ENCODE measurements at regions not wholly inside any gene's neighbourhood (a gene's known extent, or its start where the extent isn't known, plus 50 kb on each side); places are given as distances from the start of the nearest gene placed in this dataset.

DNA sequence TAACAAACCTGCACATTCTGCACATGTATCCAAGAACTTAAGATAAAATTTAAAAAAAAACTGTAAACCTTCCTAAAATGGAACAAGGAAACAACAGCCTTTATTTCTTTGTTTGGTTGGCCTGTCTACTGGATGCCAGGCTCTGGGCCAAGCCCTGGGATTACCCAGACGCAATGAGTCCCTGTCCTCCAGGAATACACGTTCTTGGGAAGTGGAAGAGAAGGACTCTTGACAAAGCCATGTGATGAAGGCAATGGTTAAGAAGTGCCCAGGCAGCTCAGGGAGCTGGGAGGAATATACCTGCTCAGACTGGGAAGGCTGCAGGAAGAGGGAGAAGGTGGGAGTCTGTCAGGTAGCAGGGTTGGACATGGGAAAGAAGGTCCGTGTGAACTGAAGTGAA lies 115.4 kb downstream of the AXIN2 start:
- peak; percentile 12 to 67 for ATAC-seq
- DNase-seq: no peak
- Histone ChIP-seq H3K27me3 (ENCODE audit: low read depth) (no peaks in the 10 kb centered on the region), H3K9me3 (no peaks in the 10 kb centered on the region), H3K4me3 (no peak overlapping the region), H3K36me3 (no peaks in the 10 kb centered on the region), H3K27ac (no peak overlapping the region), H3K4me1 (no peaks in the 10 kb centered on the region)
- TF ChIP-seq CTCF (IDR thresholded peaks at IDR 0.05): no peak
- intact Hi-C loops (cut with DNase I): no loop called here

DNA sequence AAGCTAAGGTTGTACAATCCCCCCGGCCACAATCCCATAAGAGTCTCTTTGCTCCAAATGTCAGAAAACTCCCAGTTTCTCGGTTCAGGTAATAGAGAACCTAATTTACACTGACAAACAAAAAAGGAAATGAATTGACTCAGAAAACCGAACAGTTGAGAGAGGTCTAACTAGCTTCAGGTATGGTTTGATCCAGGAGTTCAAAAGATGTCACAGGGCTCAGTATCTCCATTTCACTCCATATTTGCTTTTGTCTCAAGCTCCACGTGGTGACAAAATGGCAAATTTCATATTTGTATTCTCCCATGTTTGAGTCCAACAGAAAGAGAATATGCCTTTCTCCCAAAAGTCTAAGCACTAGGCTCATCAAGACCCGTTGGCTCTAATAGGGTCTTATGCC lies 117.4 kb downstream of the AXIN2 start:
- Histone ChIP-seq H3K9me3 (no peaks in the 10 kb centered on the region), H3K36me3 (no peaks in the 10 kb centered on the region), H3K4me1 (no peaks in the 10 kb centered on the region), H3K27me3 (ENCODE audit: low read depth) (no peaks in the 10 kb centered on the region), H3K4me3 (no peak overlapping the region), H3K27ac (no peak overlapping the region)
- no peak for TF ChIP-seq CTCF (IDR thresholded peaks at IDR 0.05)
- ATAC-seq: no peak
- DNase-seq: no peak
- intact Hi-C loops (cut with DNase I): no loop called here

DNA sequence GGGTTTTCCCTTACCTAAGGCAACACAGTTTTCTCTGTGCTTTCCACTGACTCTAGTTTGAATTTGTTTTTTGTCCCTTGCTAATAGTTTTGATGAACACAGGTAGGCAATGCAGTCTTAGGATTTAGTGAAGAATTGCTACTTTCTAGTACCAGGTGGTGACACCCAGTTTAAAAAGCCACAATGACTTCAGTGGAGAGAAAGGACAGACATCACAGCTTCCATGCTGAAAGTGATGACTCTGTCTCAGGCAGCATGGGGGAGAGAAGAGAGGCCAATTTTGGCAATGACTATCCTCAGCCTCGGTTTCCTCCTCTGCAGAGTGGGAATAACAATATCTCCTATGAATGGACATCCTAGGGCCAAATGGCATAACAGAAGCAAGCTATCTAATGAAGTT lies 118.8 kb downstream of the AXIN2 start:
- no peak for TF ChIP-seq CTCF (IDR thresholded peaks at IDR 0.05)
- Histone ChIP-seq H3K9me3 (no peaks in the 10 kb centered on the region), H3K36me3 (no peaks in the 10 kb centered on the region), H3K27me3 (ENCODE audit: low read depth) (no peaks in the 10 kb centered on the region), H3K27ac (no peak overlapping the region), H3K4me1 (no peaks in the 10 kb centered on the region), H3K4me3 (no peak overlapping the region)
- no peak for ATAC-seq
- no peak for DNase-seq
- intact Hi-C loops (cut with DNase I): no loop called here

DNA sequence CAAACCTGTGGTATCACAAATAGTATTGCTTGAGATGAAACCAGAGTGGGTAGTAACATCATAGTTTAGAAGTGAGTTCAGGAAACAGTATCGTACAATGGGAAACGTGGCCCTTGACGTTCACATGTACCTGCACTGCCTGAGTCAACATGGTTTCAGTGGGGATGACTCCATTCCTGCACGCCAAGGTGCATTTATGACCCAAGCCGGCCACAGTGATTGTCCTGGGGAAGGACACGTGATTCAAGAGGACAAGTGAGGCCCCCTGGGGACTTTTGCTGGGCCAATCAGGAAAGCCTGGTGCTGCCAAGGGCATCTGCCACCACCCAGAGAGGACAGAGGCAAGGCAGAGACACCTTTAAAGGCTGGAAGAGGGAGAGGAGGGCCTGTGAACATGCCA lies 119.2 kb downstream of the AXIN2 start:
- Histone ChIP-seq H3K36me3 (no peaks in the 10 kb centered on the region), H3K27me3 (ENCODE audit: low read depth) (no peaks in the 10 kb centered on the region), H3K4me1 (no peaks in the 10 kb centered on the region), H3K4me3 (no peak overlapping the region), H3K27ac (no peak overlapping the region), H3K9me3 (no peaks in the 10 kb centered on the region)
- TF ChIP-seq CTCF (IDR thresholded peaks at IDR 0.05): no peak
- DNase-seq: no peak
- intact Hi-C loops (cut with DNase I): no loop called here
- no peak for ATAC-seq

- ATAC-seq (no peak), DNase-seq (no peak)
- no peaks in the 10 kb centered on the region for H3K27me3 ChIP-seq (ENCODE audit: low read depth)
- no peak overlapping the region for H3K27ac ChIP-seq
- no peak for TF ChIP-seq CTCF (IDR thresholded peaks at IDR 0.05)
- H3K9me3 ChIP-seq: no peaks in the 10 kb centered on the region
- no peak overlapping the region for H3K4me3 ChIP-seq
- H3K36me3 ChIP-seq: no peaks in the 10 kb centered on the region
- intact Hi-C loops (cut with DNase I): no loop called here
- no peaks in the 10 kb centered on the region for H3K4me1 ChIP-seq
Measured at GRCh38 chr17:65441053-65441605, 120.3 kb downstream of the AXIN2 start.

Data from lower lobe of right lung (tissue), 2 donors.